DMS 273 (cell line): ENCODE measurements at regions not wholly inside any gene's neighbourhood (a gene's known extent, or its start where the extent isn't known, plus 50 kb on each side); places are given as distances from the start of the nearest gene placed in this dataset.
A peak's percentile ranks its signal among the peaks of the same experiment; 100 is the strongest.
"Not testable (repeated sequence)": the region's sequence is repeated elsewhere in the genome, so short reads cannot be mapped to it uniquely, and the experiment has no call there.

Experiments used
- DNase-seq: peaks from one replicate; lab custom pipeline; 2025; ENCODE audit not compliant: unreplicated experiment; lab: John Stamatoyannopoulos, UW

GRCh38 chr9:18261181-18261580 is 212.8 kb upstream of the ADAMTSL1 start:
- no peak for DNase-seq

GRCh38 chr9:18263377-18263776 is 210.6 kb upstream of the ADAMTSL1 start:
- no peak for DNase-seq

GRCh38 chr9:18268381-18268780 is 205.6 kb upstream of the ADAMTSL1 start:
- DNase-seq, result no peak

GRCh38 chr9:18269561-18269960 is 204.4 kb upstream of the ADAMTSL1 start:
- DNase-seq, result no peak

GRCh38 chr9:18274693-18275092 is 199.3 kb upstream of the ADAMTSL1 start:
- DNase-seq, result peak; percentile 15

- DNase-seq, result no peak
Measured at GRCh38 chr9:18275313-18275990, 198.5 kb upstream of the ADAMTSL1 start.

- no peak for DNase-seq
Measured at GRCh38 chr9:18281291-18281690, 192.7 kb upstream of the ADAMTSL1 start.

GRCh38 chr9:18294229-18294628 is 179.7 kb upstream of the ADAMTSL1 start:
- no peak for DNase-seq

GRCh38 chr9:18296702-18297055 is 177.3 kb upstream of the ADAMTSL1 start:
- no peak for DNase-seq

GRCh38 chr9:18297056-18297841 is 176.7 kb upstream of the ADAMTSL1 start:
- peak; percentile 70 for DNase-seq

- DNase-seq, result no peak
Measured at GRCh38 chr9:18299449-18299848, 174.5 kb upstream of the ADAMTSL1 start.

- DNase-seq, result not testable (repeated sequence)
Measured at GRCh38 chr9:18305167-18305806, 168.7 kb upstream of the ADAMTSL1 start.

GRCh38 chr9:18314316-18314715 is 159.6 kb upstream of the ADAMTSL1 start:
- no peak for DNase-seq

- DNase-seq, result no peak
Measured at GRCh38 chr9:18317896-18318295, 156.1 kb upstream of the ADAMTSL1 start.

GRCh38 chr9:18319918-18320445 is 154.0 kb upstream of the ADAMTSL1 start:
- DNase-seq, result no peak

- no peak for DNase-seq
Measured at GRCh38 chr9:18324928-18325745, 148.8 kb upstream of the ADAMTSL1 start.

GRCh38 chr9:18325746-18326011 is 148.3 kb upstream of the ADAMTSL1 start:
- not testable (repeated sequence) for DNase-seq

- DNase-seq, result no peak
Measured at GRCh38 chr9:18327121-18327520, 146.8 kb upstream of the ADAMTSL1 start.

GRCh38 chr9:18330401-18331309 is 143.3 kb upstream of the ADAMTSL1 start:
- no peak for DNase-seq

GRCh38 chr9:18331310-18331684 is 142.7 kb upstream of the ADAMTSL1 start:
- DNase-seq, result peak; percentile 54
